B cell (primary cell): ENCODE measurements at regions not wholly inside any gene's neighbourhood (a gene's known extent, or its start where the extent isn't known, plus 50 kb on each side); places are given as distances from the start of the nearest gene placed in this dataset.

ENCODE experiments used
- CTCF ChIP-seq: fragments of 200-600 bp; IDR thresholded peaks from one replicate; pipeline ENCODE4 v1.8.0; 2022; ENCODE audit warnings: antibody characterized with exemption, mild to moderate bottlenecking
- EZH2 ChIP-seq: IDR thresholded peaks from 2 replicates; pipeline ENCODE4 v1.6.1; 2012; ENCODE audit warnings: borderline replicate concordance, low read depth, mild to moderate bottlenecking, moderate library complexity, low read length; ENCODE audit not compliant: insufficient read depth, poor library complexity, severe bottlenecking

GRCh38 chr1:55639051-55639450 is 423.9 kb upstream of the USP24 start:
- TF ChIP-seq EZH2 (no peak), CTCF (no peak)
